ENCODE measurements at regions not wholly inside any gene's neighbourhood (a gene's known extent, or its start where the extent isn't known, plus 50 kb on each side); places are given as distances from the start of the nearest gene placed in this dataset.

DNA sequence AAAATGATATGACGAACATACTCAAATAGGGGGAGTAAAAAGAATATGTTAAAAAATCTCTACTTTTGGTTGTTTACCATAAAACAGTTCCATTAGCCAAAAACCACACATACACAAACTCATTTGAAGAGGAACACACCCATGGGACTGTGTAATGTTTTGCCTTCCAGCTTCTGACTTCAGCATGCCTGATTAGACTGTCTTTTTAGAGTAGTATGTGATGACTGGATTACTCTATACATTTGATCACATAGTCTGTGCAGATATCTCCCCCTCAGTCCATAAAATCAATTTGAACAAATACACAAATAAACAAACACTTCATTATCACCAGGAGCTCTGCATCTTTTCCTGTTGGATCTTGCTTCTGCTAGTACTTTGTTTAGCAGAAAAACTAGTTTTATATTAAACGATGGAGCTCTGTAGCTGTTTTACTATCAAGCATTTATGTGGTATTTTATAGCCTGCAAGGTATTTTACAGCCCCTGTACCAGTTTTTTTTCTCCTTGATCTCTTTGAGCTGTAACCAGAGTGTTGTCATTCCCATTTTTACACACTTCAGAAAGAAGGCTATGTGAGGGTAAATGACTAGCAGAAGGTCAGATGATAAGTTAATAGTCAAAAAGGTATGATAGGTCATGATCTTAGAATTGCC, 866.5 kb upstream of the MAP3K7 start:
- TF ChIP-seq, protein P1, sequence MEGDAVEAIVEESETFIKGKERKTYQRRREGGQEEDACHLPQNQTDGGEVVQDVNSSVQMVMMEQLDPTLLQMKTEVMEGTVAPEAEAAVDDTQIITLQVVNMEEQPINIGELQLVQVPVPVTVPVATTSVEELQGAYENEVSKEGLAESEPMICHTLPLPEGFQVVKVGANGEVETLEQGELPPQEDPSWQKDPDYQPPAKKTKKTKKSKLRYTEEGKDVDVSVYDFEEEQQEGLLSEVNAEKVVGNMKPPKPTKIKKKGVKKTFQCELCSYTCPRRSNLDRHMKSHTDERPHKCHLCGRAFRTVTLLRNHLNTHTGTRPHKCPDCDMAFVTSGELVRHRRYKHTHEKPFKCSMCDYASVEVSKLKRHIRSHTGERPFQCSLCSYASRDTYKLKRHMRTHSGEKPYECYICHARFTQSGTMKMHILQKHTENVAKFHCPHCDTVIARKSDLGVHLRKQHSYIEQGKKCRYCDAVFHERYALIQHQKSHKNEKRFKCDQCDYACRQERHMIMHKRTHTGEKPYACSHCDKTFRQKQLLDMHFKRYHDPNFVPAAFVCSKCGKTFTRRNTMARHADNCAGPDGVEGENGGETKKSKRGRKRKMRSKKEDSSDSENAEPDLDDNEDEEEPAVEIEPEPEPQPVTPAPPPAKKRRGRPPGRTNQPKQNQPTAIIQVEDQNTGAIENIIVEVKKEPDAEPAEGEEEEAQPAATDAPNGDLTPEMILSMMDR (optimal IDR thresholded peaks at IDR 0.05 in 1 of 3, IDR thresholded peaks at IDR 0.05 in 1 of 3, conservative IDR thresholded peaks at IDR 0.05 in 1 of 3; ENCODE audit: extremely low read depth in 1 of 3, insufficient read depth in 2 of 3, low read length in 3 of 3): no peak
- TF ChIP-seq EZH2 (IDR thresholded peaks at IDR 0.05; ENCODE audit: low read length): no peak

Data from keratinocyte (primary cell).